Loucy (cell line): ENCODE measurements at regions not wholly inside any gene's neighbourhood (a gene's known extent, or its start where the extent isn't known, plus 50 kb on each side); places are given as distances from the start of the nearest gene placed in this dataset.

ENCODE experiments used
- H2AFZ ChIP-seq: fragments of 200-600 bp; sonication (generic); 2 replicates; pipeline ENCODE4 v1.6.0; 2016; ENCODE audit warnings: antibody characterized with exemption, mild to moderate bottlenecking, low read length, moderate library complexity
- H3F3A ChIP-seq: fragments of 200-600 bp; 2 replicates; pipeline ENCODE4 v1.6.0; 2016; ENCODE audit warnings: antibody characterized with exemption, low read depth, mild to moderate bottlenecking
- H3K27me3 ChIP-seq: fragments of 200-600 bp; sonication (generic); 2 replicates; pipeline ENCODE4 v1.6.1; 2014; ENCODE audit warnings: low read length, mild to moderate bottlenecking; ENCODE audit not compliant: insufficient read depth, poor library complexity, severe bottlenecking
- H3K36me3 ChIP-seq: fragments of 200-600 bp; sonication (generic); 2 replicates; pipeline ENCODE4 v1.6.1; 2016; ENCODE audit warnings: low read length; ENCODE audit not compliant: insufficient read depth
- H3K4me1 ChIP-seq: fragments of 200-600 bp; sonication (generic); 2 replicates; pipeline ENCODE4 v1.5.1; 2014; ENCODE audit warnings: low read length, mild to moderate bottlenecking; ENCODE audit not compliant: insufficient read depth, poor library complexity, severe bottlenecking
- H3K4me2 ChIP-seq: fragments of 200-600 bp; sonication (generic); 2 replicates; pipeline ENCODE4 v1.6.0; 2014; ENCODE audit warnings: antibody characterized with exemption, low read length, low read depth, mild to moderate bottlenecking; ENCODE audit not compliant: poor library complexity, severe bottlenecking
- H3K4me3 ChIP-seq: fragments of 200-600 bp; sonication (generic); 2 replicates; pipeline ENCODE4 v1.5.1; 2014; ENCODE audit warnings: low read length, mild to moderate bottlenecking, mixed read lengths; ENCODE audit not compliant: poor library complexity, severe bottlenecking
- H3K79me2 ChIP-seq: fragments of 200-600 bp; sonication (generic); 2 replicates; pipeline ENCODE4 v1.6.1; 2014; ENCODE audit warnings: low read length; ENCODE audit not compliant: insufficient read depth
- H3K9ac ChIP-seq: fragments of 200-600 bp; sonication (generic); 2 replicates; pipeline ENCODE4 v1.6.0; 2014; ENCODE audit warnings: mild to moderate bottlenecking, low read depth, low read length, moderate library complexity; ENCODE audit not compliant: poor library complexity, severe bottlenecking
- H3K9me2 ChIP-seq: fragments of 200-600 bp; sonication (generic); replicated peaks from 2 replicates; pipeline ENCODE4 v1.6.1; 2016; ENCODE audit warnings: low read depth, low read length, mixed read lengths
- H3K9me3 ChIP-seq: fragments of 200-600 bp; sonication (generic); 2 replicates; pipeline ENCODE4 v1.6.1; 2014; ENCODE audit warnings: mild to moderate bottlenecking, antibody characterized with exemption, low read length, low read depth; ENCODE audit not compliant: insufficient read depth
- H4K20me1 ChIP-seq: fragments of 200-600 bp; sonication (generic); 2 replicates; pipeline ENCODE4 v1.6.0; 2014; ENCODE audit warnings: antibody characterized with exemption, low read length, mild to moderate bottlenecking; ENCODE audit not compliant: insufficient read depth, poor library complexity, severe bottlenecking
- CTCF ChIP-seq: fragments of 200-600 bp; sonication (generic); conservative IDR thresholded peaks from 2 replicates; pipeline ENCODE4 v1.5.1; 2014; ENCODE audit warnings: mild to moderate bottlenecking, antibody characterized with exemption, low read length
- EZH2phosphoT487 ChIP-seq: fragments of 200-600 bp; IDR thresholded peaks from 2 replicates; pipeline ENCODE4 v1.6.1; 2018; ENCODE audit warnings: antibody characterized with exemption, mild to moderate bottlenecking, moderate library complexity, borderline replicate concordance

DNA sequence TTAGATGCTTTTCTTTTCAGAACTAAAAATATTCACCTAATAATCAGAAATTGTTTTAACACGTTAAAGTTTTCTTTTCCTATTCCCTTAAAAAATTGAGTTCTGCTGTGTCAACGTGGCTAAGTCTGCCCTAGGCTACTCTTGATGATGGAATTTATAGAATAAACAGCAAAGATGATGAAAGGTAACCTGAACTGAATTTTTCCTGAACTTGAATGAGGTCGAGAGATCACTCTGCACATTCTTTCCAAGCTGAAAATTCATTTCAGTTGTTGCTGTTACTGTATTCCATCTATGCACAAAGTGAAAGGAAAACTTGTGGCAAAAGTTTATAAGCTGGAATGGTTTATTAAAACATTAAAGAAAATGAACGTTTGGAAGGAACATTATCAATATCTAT is 245.9 kb upstream of the GIMD1 start:
- Histone ChIP-seq H4K20me1 (no peaks in the 10 kb centered on the region), H3K4me2 (no peak overlapping the region), H3F3A (no peaks in the 10 kb centered on the region), H3K79me2 (no peaks in the 10 kb centered on the region), H3K9me3 (no peaks in the 10 kb centered on the region), H3K36me3 (no peaks in the 10 kb centered on the region), H3K9ac (no peak overlapping the region), H2AFZ (no peak overlapping the region), H3K4me1 (peaks cover 11% of the 10 kb centered on the region), H3K9me2 (no peaks in the 10 kb centered on the region), H3K4me3 (no peak overlapping the region), H3K27me3 (no peaks in the 10 kb centered on the region)
- TF ChIP-seq EZH2phosphoT487 (no peak), CTCF (no peak)

DNA sequence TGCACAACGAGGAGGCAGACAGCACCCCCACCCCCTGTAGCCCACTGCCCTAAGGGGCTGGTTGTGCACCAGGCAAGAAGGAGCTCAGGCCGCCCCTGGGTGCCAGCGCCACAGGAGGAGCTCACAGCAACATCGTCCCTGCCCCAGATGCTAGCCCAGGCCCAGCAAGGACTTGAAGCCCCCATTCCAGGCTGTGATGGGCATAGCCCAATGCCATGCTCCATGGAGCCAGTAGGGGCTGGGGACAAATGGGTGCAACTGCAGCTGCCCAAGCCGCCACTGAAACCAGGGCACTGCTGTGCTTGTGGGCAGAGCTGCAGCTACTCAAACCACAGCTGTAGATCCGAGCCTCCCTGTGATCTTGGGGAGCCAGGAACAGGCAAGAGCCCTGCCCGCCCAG is 241.3 kb upstream of the GIMD1 start:
- Histone ChIP-seq H3K9me3 (no peaks in the 10 kb centered on the region), H2AFZ (no peak overlapping the region), H3K4me2 (no peak overlapping the region), H3K36me3 (no peaks in the 10 kb centered on the region), H3K4me1 (no peaks in the 10 kb centered on the region), H3K4me3 (no peak overlapping the region), H3K79me2 (no peaks in the 10 kb centered on the region), H3F3A (no peaks in the 10 kb centered on the region), H3K9ac (no peak overlapping the region), H3K27me3 (no peaks in the 10 kb centered on the region), H3K9me2 (no peaks in the 10 kb centered on the region), H4K20me1 (no peaks in the 10 kb centered on the region)
- TF ChIP-seq CTCF (no peak), EZH2phosphoT487 (no peak)

DNA sequence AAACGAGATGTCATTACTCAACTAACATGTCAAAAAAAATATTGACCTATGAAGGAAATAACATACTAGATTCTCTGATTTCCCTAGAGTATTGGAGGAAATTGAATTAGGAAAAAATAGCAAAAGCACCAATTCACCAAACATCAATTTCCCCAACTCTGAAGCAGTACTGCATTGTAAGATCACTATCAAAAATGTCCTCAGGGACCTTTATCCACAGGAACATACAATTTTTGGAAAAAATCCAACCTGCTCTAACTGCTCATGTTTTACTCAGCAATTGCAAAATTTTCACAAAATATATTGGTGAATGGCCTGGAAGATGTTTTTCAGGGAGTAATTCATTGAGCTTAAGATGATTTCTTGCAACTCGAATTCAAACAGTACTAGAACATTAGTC is 239.0 kb upstream of the GIMD1 start:
- Histone ChIP-seq H3K36me3 (no peaks in the 10 kb centered on the region), H3K27me3 (no peaks in the 10 kb centered on the region), H3K4me3 (no peak overlapping the region), H3K4me1 (no peaks in the 10 kb centered on the region), H3K9ac (no peak overlapping the region), H3K9me2 (no peaks in the 10 kb centered on the region), H3K79me2 (no peaks in the 10 kb centered on the region), H4K20me1 (no peaks in the 10 kb centered on the region), H3F3A (no peaks in the 10 kb centered on the region), H3K4me2 (no peak overlapping the region), H2AFZ (no peak overlapping the region), H3K9me3 (no peaks in the 10 kb centered on the region)
- TF ChIP-seq EZH2phosphoT487 (no peak), CTCF (no peak)
